NCI-H446 (cell line): ENCODE measurements at regions not wholly inside any gene's neighbourhood (a gene's known extent, or its start where the extent isn't known, plus 50 kb on each side); places are given as distances from the start of the nearest gene placed in this dataset.
"Not testable (repeated sequence)": the region's sequence is repeated elsewhere in the genome, so short reads cannot be mapped to it uniquely, and the experiment has no call there.

ENCODE experiments used
- DNase-seq, 2 experiments: peaks; one replicate each; lab custom pipeline; 2025; lab: John Stamatoyannopoulos, UW

DNA sequence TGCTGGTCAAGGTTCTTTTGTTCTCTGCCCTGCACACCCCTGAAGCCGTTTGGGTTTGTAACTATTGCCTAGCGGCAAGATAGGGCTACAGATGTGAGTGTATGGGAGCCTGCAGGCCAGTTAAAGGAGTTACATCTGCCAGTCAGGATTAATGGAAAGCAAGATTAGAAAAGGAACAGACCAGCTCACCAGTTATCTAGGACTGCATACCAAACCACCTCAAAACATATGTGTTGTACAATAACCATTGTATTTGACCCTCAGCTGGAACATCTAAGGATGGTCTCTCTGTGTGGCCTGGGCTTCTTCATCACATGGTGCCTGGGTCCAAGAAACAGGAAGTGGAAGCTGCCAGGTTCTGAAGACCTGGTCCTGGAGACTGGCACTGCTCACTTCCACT lies 52.5 kb upstream of the FBXO28 start:
- no peak for DNase-seq

DNA sequence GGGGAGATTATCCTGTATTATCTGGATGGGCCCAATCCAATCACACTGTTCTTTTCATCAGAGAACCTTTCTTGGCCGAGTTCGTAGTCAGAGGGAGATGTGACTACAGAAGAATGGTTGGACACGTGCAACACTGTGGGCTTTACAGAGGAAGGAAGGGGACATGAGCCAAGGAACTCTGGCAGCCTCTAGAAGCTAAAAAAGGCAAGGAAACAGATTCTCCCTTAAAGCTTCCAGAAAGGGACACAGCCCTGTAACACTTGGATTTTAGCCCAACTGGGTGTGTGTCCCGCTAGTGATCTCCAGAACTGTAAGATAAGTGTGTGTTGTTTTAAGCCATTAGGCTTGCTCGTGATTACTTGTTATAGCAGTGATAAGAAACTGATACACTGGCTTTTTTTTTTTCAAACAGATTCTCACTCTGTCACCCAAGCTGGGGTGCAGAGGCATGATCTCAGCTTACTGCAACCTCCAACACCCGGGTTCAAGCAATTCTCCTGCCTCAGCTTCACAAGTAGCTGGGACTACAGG lies 53.9 kb upstream of the FBXO28 start:
- no peak for DNase-seq

DNA sequence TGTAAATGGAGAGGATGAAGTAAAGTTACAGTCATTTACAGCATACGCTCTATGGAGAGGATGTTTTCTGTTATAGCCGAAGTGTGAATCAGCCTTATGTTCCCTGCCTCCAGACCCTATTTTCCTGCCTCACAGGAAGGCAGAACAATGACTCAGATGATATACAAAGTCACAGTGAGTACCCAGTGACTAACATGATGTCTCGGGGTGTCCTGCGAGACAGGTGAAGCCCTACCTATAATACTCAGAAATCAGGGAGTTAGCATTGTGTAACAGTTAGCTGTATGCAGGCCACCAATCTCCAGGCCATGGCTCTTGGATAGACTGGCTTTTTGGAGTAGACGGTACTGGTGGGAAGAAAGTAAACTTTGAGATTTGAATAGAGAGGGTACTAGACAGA lies 55.6 kb upstream of the FBXO28 start:
- DNase-seq = no peak

DNA sequence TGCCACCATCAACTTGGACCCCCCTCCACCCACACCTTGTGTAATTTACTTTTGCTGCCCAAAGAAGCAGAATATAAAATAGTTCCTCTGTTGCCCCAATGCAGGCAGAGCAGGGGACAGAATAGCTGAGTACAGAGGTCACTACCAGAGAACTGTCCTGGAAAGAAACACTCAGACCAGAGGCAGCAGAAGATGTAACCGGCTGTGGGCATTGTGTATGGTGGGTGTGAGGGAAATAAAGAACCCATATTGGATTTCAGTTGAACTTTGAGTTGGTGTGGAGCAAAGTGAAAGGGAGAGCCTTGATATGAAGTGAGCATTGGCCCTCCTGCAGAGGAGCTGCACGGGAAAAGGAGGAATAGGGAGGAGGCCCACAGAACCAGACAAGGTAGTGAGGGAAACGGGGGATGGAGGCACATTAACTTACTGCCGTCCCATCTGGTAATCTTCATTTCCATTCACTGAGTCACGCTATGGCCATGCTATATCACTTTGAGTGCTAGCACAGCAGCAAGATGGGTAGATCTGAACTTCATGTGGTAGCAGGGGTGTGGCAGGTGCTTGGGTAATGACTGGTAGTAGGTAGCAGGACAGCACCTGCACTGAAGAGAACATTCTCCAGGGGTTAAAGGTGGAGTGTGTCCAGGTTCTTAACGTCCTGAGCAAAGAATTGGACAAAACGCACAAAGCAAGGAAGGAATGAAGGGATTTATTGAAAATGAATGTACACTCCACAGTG lies 56.3 kb upstream of the FBXO28 start:
- no peak for DNase-seq

DNA sequence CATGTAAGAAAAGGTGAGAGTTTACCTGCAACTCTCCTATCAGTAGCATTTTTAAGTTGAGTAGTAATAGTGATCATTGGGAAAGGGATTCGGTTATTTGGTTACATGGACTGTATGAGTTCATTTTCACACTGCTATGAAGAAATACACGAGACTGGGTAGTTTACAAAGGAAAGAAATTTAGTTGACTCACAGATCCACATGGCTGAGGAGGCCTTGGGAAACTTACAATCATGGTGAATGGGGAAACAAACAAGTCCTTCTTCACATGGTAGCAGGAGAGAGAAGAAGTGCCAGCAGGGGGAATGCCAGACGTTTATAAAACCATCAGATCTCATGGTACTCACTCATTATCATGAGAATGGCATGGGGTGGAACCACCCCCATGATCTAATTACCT lies 59.3 kb upstream of the FBXO28 start:
- no peak for DNase-seq

DNA sequence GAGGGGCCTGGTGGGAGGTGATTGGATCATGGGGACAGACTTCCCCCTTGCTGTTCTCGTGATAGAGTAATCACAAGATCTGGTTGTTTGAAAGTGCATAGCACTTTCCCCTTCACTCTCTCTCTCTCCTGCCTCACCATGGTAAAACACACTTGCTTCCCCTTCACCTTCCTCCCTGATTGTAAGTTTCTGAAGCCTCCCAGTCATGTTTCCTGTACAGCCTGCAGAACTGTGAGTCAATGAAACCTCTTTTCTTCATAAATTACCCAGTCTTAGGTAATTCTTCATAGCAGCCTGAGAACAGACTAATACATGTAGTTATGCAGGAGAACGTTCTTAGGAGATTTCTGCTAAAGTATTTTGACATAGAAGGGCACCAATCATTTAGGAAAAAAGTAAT lies 59.9 kb upstream of the FBXO28 start:
- DNase-seq = no peak

DNA sequence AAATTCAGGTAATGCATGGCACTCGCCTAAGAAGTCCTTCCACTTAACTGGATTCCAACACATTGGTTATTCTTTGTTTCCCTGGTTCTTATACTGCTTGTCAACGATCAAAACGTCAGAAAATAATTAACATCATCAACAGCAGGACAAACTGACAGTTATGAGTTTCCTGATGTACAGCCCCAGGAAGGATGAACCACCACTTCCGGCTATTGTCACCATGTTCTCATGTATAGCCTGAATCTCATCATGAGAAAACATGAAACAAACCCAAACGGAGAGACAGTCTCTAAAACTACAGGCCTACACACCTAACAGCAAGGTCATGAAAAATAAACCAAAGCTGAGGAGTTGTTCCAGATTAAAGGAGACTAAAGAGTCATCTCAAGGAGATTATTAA lies 60.5 kb upstream of the FBXO28 start:
- no peak for DNase-seq

DNA sequence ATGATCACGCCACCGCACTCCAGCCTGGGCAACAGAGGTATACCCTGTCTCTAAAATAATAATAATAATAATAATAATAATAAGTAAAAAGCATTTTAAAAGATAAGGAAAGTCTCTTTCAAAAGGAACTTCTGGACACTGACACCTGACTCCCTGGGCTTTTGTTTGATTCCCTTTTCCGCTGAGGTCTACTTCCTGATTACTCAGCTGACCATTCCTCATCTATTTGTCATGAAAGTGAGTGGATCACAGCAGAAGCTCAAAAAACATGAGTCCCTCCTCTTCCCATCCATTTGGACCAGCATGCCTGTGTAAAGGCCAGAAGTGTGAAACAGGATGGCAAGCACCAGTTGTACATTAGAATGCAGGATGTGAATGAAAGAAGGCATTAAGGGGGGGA lies 61.1 kb upstream of the FBXO28 start:
- no peak for DNase-seq

DNA sequence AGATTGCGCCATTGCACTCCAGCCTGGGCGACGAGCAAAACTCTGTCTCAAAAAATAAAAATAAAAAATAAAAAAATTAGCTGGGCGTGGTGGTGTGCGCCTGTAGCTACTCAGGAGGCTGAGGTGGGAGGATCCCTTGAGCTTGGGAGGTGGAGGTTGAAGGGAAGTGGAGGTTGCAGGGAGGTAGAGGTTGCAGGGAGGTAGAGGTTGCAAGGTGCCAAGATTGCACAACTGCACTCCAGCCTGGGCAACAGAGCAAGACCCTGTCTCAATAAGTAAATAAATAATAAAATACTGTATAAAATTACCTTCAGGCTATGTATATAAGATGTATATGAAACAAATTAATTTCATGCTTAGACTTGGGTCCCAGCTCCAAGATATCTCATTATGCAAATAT lies 62.1 kb upstream of the FBXO28 start:
- DNase-seq = not testable (repeated sequence)

DNA sequence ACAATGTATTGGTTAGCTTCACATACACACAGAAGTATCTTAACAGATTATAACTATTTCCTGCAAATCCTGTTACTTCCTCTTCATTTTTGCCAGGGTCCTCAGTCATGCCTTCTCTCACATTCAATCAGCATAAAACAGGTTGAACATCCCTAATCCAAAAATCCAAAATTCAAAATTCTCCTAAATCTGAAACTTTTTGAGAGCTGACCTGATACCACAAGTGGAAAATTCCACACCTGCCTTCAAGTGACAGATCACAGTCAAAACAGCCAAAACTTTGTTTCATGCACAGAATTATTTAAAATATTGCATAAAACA lies 62.9 kb upstream of the FBXO28 start:
- no peak for DNase-seq

DNA sequence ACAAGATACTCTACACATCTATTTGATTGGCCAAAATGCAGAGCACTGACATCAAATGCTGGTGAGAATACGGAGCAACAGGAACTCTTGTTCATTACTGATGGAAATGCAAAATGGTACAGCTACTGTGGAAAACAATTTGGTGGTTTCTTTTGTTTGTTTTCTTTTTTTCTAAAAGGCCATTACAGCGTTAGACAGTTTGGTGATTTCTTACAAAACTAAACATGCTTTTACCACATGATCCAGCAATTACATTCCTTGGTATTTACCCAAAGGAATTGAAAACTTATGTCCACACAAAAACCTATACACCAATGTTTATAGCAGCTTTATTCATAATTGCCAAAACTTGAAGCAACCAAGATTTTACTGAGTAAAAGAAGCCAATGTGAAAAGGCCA lies 66.4 kb upstream of the FBXO28 start:
- DNase-seq = no peak

DNA sequence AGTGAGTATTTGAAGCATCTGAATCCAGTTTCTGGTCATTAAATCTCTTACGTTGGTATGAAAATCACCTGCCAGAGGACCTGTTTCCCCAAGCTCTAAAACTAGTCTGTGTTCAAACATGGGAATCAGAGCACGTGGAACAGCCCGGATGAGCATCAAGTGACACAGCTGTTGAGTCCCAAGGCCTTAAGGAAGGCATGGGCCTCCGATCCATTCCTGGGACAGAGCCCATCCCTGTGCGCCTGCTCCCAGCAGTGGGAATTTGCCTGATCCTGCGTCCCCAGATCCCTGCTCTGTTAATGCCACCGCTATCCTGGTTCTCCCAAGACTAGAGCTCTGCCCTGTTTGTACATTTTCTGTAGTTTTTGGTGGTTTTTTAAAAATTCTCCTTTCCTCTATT lies 68.4 kb upstream of the FBXO28 start:
- no peak for DNase-seq

DNA sequence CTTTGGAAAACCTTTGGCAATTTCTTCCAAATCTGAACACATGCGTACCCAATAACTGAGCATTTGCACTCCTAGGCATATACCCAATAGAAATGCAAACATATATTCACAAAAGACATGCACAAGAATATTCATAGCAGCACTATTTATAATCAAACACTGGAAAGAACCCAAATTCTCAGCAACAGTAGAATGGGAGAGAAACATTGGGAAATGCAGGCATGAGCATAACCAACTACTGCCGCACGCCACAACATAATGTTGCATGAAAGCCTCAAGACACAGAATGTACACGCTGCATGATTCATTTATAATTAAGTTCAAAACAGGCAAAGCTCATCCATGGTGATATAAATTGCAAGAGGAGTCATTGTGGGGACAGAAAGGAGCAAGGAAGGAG lies 69.5 kb upstream of the FBXO28 start:
- no peak for DNase-seq

DNA sequence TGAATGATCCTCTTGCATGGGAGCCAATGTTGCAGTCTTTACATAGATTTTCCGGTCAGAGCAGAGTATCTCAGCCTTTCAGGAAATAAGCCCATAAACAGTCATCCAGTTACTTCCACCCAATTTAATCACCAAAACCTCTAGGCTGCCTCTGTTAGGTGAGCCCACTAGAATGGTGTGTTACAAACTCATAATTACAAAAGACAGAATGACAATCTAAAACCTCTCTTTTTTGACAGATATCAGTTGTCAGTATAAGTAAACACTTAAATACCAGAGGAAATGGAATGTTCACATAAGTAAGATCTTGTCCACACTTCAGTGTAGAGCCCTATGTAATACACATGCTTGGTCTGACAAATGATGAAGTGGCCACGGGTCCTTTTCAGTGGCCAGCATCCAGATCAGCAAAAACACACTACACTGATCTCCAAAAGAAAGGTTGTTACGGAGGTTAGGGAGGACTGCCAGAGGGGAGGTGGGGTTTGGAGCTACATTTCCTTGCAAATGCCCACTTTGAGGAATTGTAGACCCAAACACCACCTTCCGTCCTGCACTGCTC lies 71.3 kb upstream of the FBXO28 start:
- peak in 1 of 2 experiments; percentile 15 for DNase-seq

DNA sequence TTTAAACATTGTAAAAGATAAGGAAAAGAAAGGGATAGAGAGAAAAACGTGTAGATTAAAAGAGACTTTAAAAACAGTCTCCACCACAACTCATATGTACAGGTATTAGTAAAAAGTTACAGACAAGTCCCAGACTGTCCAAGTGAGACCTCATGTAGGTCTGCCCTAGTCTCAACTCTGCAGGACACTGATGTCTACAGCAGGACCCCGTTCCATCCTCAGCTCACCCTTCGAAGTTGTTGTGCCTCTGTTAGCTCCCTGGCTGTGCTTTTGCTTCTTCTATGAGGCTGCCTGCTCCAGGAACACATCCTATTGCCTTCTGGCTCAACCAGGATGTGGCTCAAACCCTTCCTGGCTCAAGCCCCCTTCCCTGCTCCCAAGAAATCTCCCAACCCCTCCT lies 72.9 kb upstream of the FBXO28 start:
- no peak for DNase-seq

DNA sequence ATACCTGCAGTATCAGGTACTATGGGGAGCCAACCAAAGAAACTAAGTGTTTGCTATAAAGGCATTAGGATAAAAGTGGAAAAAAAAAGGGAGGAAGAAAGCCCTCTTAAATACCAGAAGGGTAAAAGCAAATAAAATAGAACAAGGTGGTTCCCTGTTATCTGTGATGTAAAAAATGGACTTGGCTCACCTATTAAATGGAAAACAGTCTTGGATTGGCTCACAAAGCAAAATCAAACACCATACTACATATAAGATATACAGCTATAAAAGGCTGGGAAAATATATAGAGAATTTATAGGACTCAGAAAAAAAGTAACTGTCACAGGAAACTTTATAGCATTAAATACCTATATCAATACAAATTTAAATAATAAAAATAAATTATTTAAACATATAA lies 73.5 kb upstream of the FBXO28 start:
- DNase-seq = not testable (repeated sequence)

DNA sequence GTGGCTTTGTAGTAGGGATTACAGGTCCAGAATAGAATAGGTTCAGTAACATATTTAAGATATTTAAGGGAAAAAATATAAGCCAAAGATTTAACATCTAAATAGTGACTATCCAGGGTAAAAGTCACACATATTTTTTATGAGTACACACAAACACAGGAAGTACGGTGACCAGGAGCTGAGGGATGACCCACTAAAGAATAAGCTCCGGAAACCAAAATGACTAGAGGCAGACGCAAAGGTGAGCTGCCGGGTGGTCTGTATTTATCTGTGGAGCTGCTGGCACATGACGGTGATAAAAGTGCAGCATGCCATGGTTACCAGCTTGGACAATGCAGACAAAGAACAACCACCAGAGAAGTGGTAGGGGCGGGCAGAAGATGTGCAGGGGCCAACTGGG lies 73.9 kb upstream of the FBXO28 start:
- DNase-seq = not testable (repeated sequence)

DNA sequence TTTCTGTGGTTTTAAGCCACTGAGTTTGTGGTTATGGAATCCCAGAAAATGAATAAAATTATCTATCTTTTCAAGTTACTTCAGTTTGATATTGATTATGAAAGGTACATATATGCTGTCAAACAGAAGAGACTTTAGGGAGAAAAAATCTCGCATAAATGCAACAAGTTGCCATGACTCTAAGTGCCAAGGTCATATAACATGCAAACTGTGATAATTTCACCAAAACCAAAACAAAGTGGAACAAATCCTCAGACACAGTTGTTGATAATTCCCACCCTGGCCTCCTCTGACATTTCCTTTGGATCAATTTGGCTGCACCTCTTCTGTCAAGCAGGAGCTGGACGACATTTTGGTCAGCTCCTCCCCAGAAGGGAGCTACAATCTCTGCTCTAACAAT lies 75.1 kb upstream of the FBXO28 start:
- DNase-seq = not testable (repeated sequence)

DNA sequence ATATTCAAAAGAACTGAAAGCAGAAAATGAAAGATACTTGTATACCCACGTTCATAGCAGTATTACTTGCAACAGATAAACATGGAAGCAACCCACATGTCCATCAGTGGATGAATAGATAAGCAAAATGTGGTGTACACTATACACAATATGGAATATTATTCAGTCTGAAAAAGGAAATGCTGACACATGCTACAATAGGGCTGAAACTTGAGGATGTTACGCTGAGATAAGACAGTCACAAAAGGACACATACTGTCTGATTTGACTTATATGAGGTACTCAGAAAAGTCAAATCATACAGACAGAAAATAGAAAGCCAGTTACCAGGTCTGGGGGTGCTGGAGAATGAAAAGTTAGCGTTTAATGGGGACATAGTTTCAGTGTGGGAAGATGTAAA lies 76.5 kb upstream of the FBXO28 start:
- not testable (repeated sequence) for DNase-seq

DNA sequence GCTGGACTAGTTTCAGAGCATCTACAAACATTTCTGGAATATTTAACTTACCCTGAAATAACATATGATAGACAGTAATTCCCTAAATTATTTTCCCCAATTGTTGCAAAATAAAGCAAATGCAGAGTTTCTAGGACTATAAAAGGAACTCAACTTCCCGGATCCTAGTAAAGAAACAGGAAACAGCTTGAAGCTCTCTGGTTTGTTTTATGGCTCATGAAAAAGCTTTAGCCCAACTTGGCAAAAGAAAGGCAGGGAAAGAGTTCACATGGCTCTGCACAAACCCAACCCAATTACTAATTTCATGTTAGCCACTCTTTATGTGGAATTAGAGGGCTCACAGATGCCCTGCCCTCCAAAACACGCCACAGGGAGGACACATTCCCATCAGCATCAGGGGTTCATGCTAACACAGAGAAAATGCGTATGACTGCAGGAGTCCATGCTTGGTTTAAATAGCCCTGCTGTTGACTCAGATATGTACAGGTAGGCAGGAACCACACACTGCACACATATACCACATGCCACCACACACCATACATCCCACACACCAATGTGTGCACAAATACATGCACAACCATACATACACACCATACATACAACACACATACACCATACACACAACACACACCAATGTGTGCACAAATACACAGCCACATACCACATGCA lies 81.2 kb upstream of the FBXO28 start:
- DNase-seq = not testable (repeated sequence)

DNA sequence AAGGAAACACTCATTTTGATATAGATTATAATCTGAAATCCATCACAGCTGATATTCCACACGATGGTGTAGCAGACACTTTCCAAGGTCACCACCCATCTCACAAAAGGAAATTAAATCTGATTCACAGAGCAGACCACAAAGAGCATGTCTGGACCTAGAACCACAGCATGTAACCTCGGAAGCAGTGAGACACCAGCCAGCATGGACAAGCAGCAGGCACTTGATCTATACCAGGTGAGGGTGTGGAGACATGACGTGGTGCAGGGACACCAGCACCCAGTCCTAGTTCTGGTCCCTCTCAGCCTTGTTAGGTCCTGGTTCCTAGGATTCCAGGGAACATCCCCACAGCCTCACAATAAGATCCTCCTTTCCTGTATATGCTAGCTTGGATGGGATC lies 81.9 kb upstream of the FBXO28 start:
- not testable (repeated sequence) for DNase-seq

DNA sequence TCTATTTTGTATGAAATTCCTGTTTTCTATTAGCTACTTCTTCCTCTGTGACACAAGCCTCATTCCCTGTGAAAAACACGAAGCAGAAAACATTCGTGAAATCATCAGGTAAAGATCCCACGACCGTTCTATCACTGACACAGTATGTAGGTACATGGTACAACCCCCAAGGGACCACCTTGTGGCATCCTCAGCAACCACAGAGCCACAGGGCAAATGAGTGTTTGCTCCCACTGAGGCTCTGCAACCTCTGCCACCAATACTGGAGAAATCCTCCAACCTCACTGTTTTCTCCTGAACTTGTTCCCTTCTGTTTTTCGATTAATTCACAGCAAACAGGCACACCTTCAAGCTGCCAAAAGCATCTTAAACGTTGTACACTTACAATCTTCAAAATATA lies 83.7 kb upstream of the FBXO28 start:
- not testable (repeated sequence) for DNase-seq

DNA sequence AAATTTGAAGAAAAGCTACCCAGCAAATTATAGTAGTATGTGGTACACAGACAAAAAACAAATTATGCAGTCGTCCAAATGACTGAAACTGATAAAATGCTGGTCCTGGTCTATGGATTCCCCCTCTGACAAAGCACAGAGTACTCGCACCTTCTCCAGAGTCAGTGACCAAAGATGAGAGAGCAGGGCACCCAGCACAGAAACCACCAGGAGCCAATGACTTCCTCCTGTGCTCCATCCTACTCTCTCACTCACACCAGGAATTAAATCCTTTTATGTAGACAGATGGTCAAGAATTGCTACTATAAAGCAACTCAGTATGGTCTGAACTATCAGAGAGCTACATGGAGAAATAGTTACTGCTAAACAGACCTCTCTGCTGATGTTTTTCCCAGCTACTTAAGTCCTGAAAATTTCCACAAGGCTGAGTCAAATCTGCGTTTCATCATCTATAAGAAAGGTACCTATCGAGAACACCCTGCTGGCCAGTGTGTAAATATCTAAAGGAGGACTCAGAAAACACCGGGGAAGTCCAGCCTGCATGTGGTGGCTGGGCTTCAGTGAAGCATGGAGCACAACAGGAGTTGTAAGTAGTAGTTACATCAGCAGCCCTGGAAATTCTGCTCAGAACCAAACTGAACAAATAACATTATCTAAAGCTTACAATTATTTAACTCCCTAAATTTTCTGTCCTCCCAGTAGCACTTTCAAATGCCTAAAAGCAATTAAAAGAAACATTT lies 84.5 kb upstream of the FBXO28 start:
- not testable (repeated sequence) for DNase-seq
